AG10803 (cell line): ENCODE measurements at regions not wholly inside any gene's neighbourhood (a gene's known extent, or its start where the extent isn't known, plus 50 kb on each side); places are given as distances from the start of the nearest gene placed in this dataset.

ENCODE experiments used
- DNase-seq: peaks from one replicate; pipeline ENCODE4 v3.0.0; 2010; ENCODE audit warnings: low read depth
- H3K4me3 ChIP-seq: 2 replicates; pipeline ENCODE4 v1.5.1; 2011; ENCODE audit warnings: mild to moderate bottlenecking, low read length, control low read depth
- CTCF ChIP-seq: conservative IDR thresholded peaks from 2 replicates; pipeline ENCODE4 v1.5.1; 2011; ENCODE audit warnings: mild to moderate bottlenecking, low read length, control low read depth, inconsistent platforms

DNA sequence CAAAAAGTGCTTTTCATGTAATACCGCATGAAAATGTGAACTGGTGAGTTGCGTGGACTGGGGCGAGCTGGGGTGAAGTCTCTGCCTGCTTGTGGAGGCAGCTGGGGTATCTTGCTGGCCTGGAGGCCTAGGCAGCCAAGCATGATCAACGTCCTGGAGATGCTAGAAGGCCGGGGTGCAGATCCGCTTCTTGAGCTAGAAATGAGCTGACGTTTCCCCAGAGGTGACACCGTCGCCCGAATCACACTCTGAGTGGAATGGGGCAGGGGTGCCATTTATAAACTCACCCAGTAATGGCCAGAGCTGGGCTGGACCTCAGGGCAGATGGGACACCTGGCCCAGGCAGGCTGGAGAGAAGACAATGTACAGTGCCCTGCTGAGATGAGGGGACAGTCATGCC lies 1513.0 kb downstream of the TBC1D22A start:
- DNase-seq: no peak
- no peak for TF ChIP-seq CTCF
- H3K4me3 ChIP-seq: no peak overlapping the region

DNA sequence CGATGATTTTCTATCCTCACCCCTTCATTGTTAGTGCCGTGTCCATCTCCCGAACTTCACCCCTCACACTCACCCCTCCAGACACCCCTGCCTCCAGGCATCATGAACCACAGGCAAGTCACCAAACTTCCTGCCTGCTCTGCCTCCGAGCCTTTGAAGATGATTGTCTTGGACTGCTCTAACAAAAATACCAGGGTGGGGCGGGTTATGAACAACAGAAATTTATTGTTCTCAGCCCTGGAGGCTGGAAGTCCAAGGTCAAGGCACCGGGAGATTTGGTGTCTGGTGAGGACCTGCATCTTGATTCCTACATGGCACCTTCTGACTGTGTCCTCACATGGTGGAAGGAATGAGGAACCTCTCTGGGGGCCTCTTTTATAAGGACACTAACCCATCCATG lies 1508.3 kb downstream of the TBC1D22A start:
- TF ChIP-seq CTCF: no peak
- no peak for DNase-seq

GRCh38 chr22:48268771-48269552 lies 1506.5 kb downstream of the TBC1D22A start:
- no peak for DNase-seq
- no peak for TF ChIP-seq CTCF

More for the DNA sequence above, 1508.3 kb downstream of the TBC1D22A start:
- no peak overlapping the region for H3K4me3 ChIP-seq

GRCh38 chr22:48268293-48268692 lies 1505.8 kb downstream of the TBC1D22A start:
- no peak for DNase-seq
- TF ChIP-seq CTCF: no peak
- no peak overlapping the region for H3K4me3 ChIP-seq

More at GRCh38 chr22:48268771-48269552, 1506.5 kb downstream of the TBC1D22A start:
- H3K4me3 ChIP-seq: no peak overlapping the region

DNA sequence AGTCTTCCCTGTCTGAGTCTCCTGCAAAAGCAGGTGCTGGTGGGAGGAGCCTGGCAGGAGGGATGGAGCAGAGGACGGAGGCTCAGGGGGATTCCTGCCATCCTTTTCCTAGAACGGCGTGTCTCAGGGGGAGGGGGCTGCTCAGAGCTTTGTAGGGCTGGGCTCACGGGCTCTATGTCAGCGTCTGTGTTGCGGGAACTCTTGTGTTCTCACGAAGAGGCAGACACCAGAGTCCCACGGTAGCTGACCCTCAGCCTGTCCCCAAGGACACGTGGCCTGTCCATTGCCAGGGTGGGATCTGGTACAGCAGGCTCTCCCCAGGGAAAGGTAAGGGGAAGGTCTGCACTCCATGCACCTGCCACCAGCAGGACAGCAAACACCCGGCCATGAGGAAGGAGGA lies 1505.2 kb downstream of the TBC1D22A start:
- DNase-seq: no peak
- no peak overlapping the region for H3K4me3 ChIP-seq
- TF ChIP-seq CTCF: no peak

GRCh38 chr22:48265000-48265625 lies 1502.7 kb downstream of the TBC1D22A start:
- DNase-seq: no peak
- H3K4me3 ChIP-seq: no peak overlapping the region
- no peak for TF ChIP-seq CTCF

DNA sequence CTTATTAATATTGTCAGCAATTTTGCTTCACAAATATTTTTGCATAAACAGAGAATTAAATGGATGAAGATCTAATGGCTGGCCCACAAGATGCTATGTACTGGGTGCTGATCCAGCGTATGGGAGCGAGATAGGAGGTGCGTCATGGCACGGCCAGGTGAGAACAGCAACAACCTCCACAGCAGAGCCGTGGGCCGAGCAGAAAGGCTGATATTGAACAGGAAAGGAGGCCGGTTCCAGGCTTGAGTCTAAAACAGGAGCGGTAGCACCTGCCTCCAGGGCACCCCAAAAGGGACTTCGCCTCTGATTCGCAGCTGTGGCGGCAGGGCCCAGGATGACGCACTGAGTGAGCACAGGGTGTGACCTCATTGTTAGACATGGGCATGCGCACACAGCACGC lies 1502.1 kb downstream of the TBC1D22A start:
- DNase-seq: no peak
- no peak for TF ChIP-seq CTCF
- no peak overlapping the region for H3K4me3 ChIP-seq
